SIG-M5 treated with dmso at 0.1 percent for 504 hours (cell line): ENCODE measurements at regions not wholly inside any gene's neighbourhood (a gene's known extent, or its start where the extent isn't known, plus 50 kb on each side); places are given as distances from the start of the nearest gene placed in this dataset.

ENCODE experiments used
- DNase-seq: peaks from one replicate; lab custom pipeline; 2025; ENCODE audit not compliant: unreplicated experiment; lab: John Stamatoyannopoulos, UW

- no peak for DNase-seq
Measured at GRCh38 chr4:28148221-28148620, 1287.6 kb downstream of the STIM2 start.

DNA sequence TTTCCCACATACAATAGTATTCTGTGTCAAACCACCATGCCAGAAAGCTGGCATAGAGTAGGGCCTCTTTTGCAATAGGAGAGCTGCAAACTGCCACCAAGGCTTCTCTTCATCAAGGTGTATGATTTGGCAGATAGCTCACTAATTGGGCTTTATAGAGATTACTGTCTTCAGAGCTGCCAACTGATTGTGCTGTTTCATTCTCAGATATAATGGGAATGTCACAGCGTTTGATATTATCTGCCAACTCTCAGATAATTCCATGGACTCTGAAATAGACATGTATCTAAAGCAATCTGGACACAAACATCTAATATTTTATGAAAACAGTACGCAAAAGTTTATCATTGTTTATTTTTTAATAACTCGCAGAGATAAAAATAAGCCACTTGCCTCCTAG lies 1289.1 kb downstream of the STIM2 start:
- no peak for DNase-seq

- DNase-seq, result no peak
Measured at GRCh38 chr4:28151314-28151713, 1290.7 kb downstream of the STIM2 start.

- DNase-seq, result no peak
Measured at GRCh38 chr4:28167411-28167810, 1306.8 kb downstream of the STIM2 start.

- peak; percentile 16 for DNase-seq
Measured at GRCh38 chr4:28176942-28177341, 1316.3 kb downstream of the STIM2 start.

- no peak for DNase-seq
Measured at GRCh38 chr4:28177641-28178040, 1317.0 kb downstream of the STIM2 start.

DNA sequence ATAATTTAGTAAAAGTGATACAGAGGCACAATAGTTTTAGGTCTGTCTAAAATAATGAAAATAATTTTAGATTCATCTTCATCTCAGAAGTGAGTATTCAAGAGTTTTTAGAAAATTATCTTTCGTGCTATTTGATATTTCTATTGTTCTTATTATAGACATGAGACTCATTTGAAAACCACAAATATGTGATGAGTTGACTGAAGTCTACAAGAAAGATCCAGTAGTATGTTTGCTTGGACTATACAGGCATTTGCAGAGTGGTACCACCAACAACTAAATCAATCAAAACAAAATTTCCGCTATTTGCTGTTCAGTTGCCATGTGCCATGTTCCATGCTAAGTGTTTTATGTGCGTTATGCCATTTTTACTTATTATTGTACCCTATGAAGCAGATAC lies 1318.5 kb downstream of the STIM2 start:
- no peak for DNase-seq

- DNase-seq, result no peak
Measured at GRCh38 chr4:28209371-28209924, 1348.8 kb downstream of the STIM2 start.

- no peak for DNase-seq
Measured at GRCh38 chr4:28211676-28212470, 1351.2 kb downstream of the STIM2 start.

GRCh38 chr4:28221536-28221935 lies 1360.9 kb downstream of the STIM2 start:
- no peak for DNase-seq

DNA sequence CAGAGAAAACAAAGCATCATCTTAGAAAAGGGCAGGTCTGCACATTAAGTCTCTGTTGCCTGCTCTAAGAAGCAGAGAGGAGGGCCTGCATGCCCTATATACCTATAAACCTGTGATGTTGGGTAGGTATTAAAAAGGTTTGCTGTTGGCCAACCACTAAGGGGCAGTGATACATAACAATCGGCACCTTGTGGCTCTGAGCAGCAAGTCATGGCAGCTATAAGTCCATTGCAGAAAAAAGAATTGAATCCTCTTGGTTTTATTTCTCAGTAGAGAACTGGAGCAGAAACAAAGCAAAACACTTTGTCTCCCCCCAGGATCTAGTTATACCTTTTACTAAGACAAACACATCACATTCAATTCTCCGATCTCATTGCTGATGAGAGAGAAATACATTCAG lies 1364.4 kb downstream of the STIM2 start:
- peak; percentile 27 for DNase-seq

- no peak for DNase-seq
Measured at GRCh38 chr4:28225689-28226353, 1365.2 kb downstream of the STIM2 start.

GRCh38 chr4:28226962-28227361 lies 1366.3 kb downstream of the STIM2 start:
- no peak for DNase-seq

DNA sequence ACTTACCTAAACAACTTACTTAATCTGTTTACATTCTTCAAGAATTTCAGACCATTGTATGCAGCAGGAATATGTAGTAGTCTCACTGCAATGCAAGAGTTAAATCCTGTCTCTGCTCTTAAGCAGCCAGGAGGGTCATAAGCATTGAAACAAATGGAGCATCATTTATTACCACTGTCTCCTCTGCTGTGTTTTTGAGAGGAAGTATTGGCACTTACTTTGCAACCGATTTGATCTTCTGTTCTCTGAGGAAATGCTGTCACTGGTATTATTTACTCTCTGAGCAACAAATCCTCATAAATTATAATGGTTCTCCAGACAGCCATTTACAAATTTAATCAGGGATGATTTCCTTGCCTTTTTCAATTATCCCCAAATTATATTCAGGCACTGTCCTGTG lies 1367.1 kb downstream of the STIM2 start:
- no peak for DNase-seq

- DNase-seq, result no peak
Measured at GRCh38 chr4:28228561-28229491, 1368.2 kb downstream of the STIM2 start.

DNA sequence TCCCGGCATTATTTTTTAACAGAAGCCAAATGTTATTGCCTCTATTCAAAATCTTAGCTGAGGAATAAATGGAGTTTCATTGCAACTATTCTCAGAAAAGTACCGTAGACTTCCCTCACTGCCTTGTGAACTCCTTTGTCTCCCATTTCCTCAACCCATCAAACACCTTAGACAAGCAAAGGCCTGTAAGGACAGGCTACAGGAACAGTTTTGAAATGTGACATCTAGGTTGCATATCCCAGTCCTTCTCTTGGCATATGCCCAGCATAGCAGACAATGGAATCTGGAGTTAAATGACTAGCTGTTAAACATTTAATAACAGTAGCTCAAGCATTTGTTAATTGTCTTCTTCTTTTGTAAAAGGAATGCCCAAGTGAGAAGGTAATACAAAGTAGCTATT lies 1371.7 kb downstream of the STIM2 start:
- DNase-seq, result no peak

- no peak for DNase-seq
Measured at GRCh38 chr4:28232951-28233350, 1372.3 kb downstream of the STIM2 start.

GRCh38 chr4:28233724-28234123 lies 1373.1 kb downstream of the STIM2 start:
- no peak for DNase-seq

DNA sequence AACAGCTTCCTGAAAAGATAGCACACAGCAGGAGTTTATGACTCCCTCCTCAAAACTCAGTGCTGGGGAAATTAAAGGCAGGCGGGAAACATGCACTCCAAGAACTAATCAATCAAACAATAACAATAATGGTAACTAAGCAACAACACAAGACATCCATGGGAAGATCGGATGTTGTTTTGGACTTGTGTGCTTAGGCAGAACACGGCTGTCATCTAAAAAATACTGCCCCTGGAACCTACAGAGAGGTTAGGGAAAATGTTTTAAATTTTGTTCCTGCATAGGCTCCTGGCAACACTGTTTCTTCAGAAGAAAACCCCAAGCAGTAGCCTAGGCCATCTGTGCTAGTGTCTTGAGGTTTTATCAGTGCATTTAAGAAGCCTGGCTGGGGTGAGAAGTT lies 1378.2 kb downstream of the STIM2 start:
- DNase-seq, result no peak

GRCh38 chr4:28241021-28241420 lies 1380.4 kb downstream of the STIM2 start:
- DNase-seq, result no peak

DNA sequence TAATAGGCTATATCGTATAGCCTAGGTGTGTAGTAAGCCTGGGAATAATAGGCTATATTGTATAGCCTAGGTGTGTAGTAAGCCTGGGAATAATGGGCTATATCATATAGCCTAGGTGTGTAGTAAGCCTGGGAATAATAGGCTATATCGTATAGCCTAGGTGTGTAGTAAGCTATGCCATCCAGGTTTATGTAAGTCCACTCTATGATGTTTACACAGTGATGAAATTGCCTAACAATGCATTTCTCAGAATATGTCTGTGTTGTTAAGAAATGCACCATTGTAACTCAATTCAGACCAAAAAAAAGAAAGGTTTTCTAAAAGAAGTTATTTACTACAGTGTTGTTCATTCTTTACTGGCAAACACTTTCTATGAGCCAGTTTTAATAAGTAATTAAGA lies 1387.2 kb downstream of the STIM2 start:
- DNase-seq, result no peak
